Body of pancreas (tissue), 4 donors: ENCODE measurements at regions not wholly inside any gene's neighbourhood (a gene's known extent, or its start where the extent isn't known, plus 50 kb on each side); places are given as distances from the start of the nearest gene placed in this dataset.
"Not testable (repeated sequence)": the region's sequence is repeated elsewhere in the genome, so short reads cannot be mapped to it uniquely, and the experiment has no call there.

ENCODE experiments used
- ATAC-seq: fragments of 150-250 bp; one replicate; pipeline ENCODE4 v1.9.1; 2016
- DNase-seq, 4 donors: peaks; one replicate each; pipeline ENCODE4 v3.0.0-alpha.2; 2019
- H3K27ac ChIP-seq, 4 donors: fragments of 200-600 bp; sonication (generic); 1 replicate in 3 of 4; 2 replicates in 1 of 4; pipeline versions ENCODE4 v1.5.1 to v1.6.1; 2016 to 2019; ENCODE audit warnings: mild to moderate bottlenecking in 1 of 4, mixed read lengths in 1 of 4, moderate library complexity in 1 of 4
- H3K27me3 ChIP-seq, 2 donors: fragments of 200-600 bp; sonication (generic); one replicate each; pipeline ENCODE4 v1.6.0; 2016; ENCODE audit warnings: mild to moderate bottlenecking in 1 of 2
- H3K36me3 ChIP-seq, 2 donors: fragments of 200-600 bp; sonication (generic); replicated peaks in 1 of 2; 2 replicates each; pipeline ENCODE4 v1.5.1; 2016; ENCODE audit warnings: low read depth in 2 of 2; ENCODE audit not compliant: insufficient read depth in 1 of 2
- H3K4me1 ChIP-seq: fragments of 200-600 bp; sonication (generic); one replicate; pipeline ENCODE4 v1.6.0; 2016
- H3K4me3 ChIP-seq, 2 donors: fragments of 200-600 bp; sonication (generic); 1 replicate in 1 of 2; 2 replicates in 1 of 2; pipeline ENCODE4 v1.5.1; 2016 to 2019
- H3K9me3 ChIP-seq, 3 donors: fragments of 200-600 bp; sonication (generic); 1 replicate in 2 of 3; 2 replicates in 1 of 3; pipeline ENCODE4 v1.5.1; 2016
- POLR2A ChIP-seq, 3 donors: fragments of 450-650 bp; IDR thresholded peaks; one replicate each; pipeline ENCODE4 v1.6.1; 2016; ENCODE audit warnings: antibody characterized with exemption in 3 of 3, mild to moderate bottlenecking in 2 of 3
- WGBS, 2 donors: methylation state at CpG; one replicate each; pipeline ENCODE4 v1.1.5; 2017; 5-methylcytosine and 5-hydroxymethylcytosine counted together
- intact Hi-C: fragments of 100-400 bp; cut with DNase I; formaldehyde crosslinking; loops from one replicate; pipeline ENCODE4 v1.15.1; 2023
- TF ChIP-seq, protein P1 (sequence below), 7 experiments: fragments of 450-650 bp in 4 of 7; fragments of 200-600 bp in 3 of 7; sonication (generic) in 3 of 7; IDR thresholded peaks; one replicate each; pipeline ENCODE4 v1.5.1; 2016 to 2019; ENCODE audit warnings: antibody characterized with exemption in 7 of 7

- Histone ChIP-seq H3K27me3 (no peaks in the 10 kb centered on the region), H3K27ac (no peak overlapping the region), H3K9me3 (peaks cover 0 to 8% (median 0%) of the 10 kb centered on the region in 3 donors), H3K36me3 (no peaks in the 10 kb centered on the region), H3K4me3 (no peak overlapping the region), H3K4me1 (no peaks in the 10 kb centered on the region)
- no peak for TF ChIP-seq POLR2A (IDR thresholded peaks at IDR 0.05)
- TF ChIP-seq, protein P1, sequence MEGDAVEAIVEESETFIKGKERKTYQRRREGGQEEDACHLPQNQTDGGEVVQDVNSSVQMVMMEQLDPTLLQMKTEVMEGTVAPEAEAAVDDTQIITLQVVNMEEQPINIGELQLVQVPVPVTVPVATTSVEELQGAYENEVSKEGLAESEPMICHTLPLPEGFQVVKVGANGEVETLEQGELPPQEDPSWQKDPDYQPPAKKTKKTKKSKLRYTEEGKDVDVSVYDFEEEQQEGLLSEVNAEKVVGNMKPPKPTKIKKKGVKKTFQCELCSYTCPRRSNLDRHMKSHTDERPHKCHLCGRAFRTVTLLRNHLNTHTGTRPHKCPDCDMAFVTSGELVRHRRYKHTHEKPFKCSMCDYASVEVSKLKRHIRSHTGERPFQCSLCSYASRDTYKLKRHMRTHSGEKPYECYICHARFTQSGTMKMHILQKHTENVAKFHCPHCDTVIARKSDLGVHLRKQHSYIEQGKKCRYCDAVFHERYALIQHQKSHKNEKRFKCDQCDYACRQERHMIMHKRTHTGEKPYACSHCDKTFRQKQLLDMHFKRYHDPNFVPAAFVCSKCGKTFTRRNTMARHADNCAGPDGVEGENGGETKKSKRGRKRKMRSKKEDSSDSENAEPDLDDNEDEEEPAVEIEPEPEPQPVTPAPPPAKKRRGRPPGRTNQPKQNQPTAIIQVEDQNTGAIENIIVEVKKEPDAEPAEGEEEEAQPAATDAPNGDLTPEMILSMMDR (IDR thresholded peaks at IDR 0.05): no peak
- no peak for ATAC-seq
- intact Hi-C loops: no loop called here
- 79 to 100% methylated on average over 1 of the region's 1 CpG for WGBS, 2 donors
- DNase-seq: no peak
Measured at GRCh38 chr6:68502946-68503345, 132.1 kb upstream of the ADGRB3 start.

GRCh38 chr6:68497927-68498326, 137.2 kb upstream of the ADGRB3 start:
- no peak overlapping the region for H3K27ac ChIP-seq
- WGBS, 2 donors: 82 to 86% methylated on average over 1 of the region's 1 CpG
- intact Hi-C loops: no loop called here

DNA sequence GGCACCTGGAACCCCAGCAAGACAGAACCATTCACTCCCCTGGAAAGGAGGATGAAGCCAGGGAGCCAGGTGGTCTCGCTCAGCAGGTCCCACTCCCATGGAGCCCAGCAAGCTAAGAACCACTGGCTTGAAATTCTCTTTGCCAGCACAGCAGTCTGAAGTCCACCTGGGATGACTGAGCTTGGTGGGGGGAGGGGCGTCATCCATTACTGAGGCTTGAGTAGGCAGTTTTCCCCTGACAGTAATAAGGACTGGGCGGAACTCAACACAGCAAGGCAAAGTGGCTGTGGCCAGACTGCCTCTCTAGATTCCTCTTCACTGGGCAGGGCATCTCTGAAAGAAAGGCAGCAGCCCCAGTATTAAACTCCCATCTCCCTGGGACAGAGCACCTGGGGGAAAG, 140.2 kb upstream of the ADGRB3 start:
- H3K27ac ChIP-seq, ATAC-seq, DNase-seq, intact Hi-C loops, H3K4me1 ChIP-seq, H3K4me3 ChIP-seq, H3K9me3 ChIP-seq, H3K27me3 ChIP-seq, H3K36me3 ChIP-seq: not testable (repeated sequence)
- 67 to 72% methylated on average over 3 of the region's 3 CpGs for WGBS, 2 donors

More at GRCh38 chr6:68497927-68498326, 137.2 kb upstream of the ADGRB3 start:
- H3K27me3 ChIP-seq: no peaks in the 10 kb centered on the region
- H3K4me3 ChIP-seq: no peak overlapping the region
- TF ChIP-seq, protein P1 (IDR thresholded peaks at IDR 0.05): no peak
- no peak for TF ChIP-seq POLR2A (IDR thresholded peaks at IDR 0.05)
- H3K36me3 ChIP-seq: no peaks in the 10 kb centered on the region
- peaks cover 0 to 8% (median 0%) of the 10 kb centered on the region in 3 donors for H3K9me3 ChIP-seq
- H3K4me1 ChIP-seq: no peaks in the 10 kb centered on the region
- DNase-seq (no peak), ATAC-seq (no peak)

GRCh38 chr6:68476611-68477010, 158.5 kb upstream of the ADGRB3 start:
- Histone ChIP-seq H3K36me3 (no peaks in the 10 kb centered on the region), H3K9me3 (no peaks in the 10 kb centered on the region), H3K27ac (no peak overlapping the region), H3K4me1 (no peaks in the 10 kb centered on the region), H3K27me3 (no peaks in the 10 kb centered on the region), H3K4me3 (no peak overlapping the region)
- no peak for TF ChIP-seq POLR2A (IDR thresholded peaks at IDR 0.05)
- TF ChIP-seq, protein P1 (IDR thresholded peaks at IDR 0.05): no peak
- intact Hi-C loops: no loop called here
- WGBS, 2 donors: 36 to 39% methylated on average over 2 of the region's 2 CpGs
- DNase-seq: no peak
- ATAC-seq: no peak

DNA sequence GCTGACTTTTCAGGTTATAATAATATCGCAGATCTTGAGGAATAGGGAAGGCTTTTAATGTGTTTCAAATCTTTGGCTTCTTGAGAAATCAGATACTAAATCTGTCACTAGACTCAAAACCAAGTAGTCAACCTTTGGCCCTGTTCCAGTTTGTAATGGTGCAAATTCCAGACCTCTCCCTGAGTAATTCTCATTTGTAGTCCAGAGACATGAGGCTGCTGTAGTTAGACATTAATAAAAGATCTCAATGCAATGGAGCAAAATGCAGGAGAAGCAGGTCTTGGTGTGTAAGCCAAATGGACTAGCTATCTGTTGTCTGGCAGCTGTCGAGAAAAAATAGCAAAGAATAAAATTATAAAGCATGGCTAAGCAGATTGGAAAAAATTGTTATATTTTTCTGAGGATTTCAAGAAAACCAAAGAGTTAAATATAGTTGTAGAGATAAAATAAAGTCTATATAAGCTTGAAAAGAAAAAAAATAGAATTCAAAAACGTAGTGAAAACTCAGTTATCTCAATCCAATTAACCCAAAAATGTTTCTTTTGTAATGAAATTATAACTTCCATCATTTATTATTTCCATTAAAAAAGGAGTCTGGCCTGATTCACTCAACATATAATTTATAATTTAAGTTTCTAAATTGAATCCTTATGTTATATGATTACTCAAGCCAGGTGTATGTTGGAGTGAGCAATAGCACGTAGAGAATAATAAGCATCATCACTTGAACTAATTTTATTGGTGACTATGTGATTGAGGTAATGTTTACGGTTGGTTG, 161.5 kb upstream of the ADGRB3 start:
- Histone ChIP-seq H3K27me3 (no peaks in the 10 kb centered on the region), H3K4me1 (no peaks in the 10 kb centered on the region), H3K4me3 (no peak overlapping the region), H3K27ac (no peak overlapping the region), H3K9me3 (no peaks in the 10 kb centered on the region), H3K36me3 (no peaks in the 10 kb centered on the region)
- ATAC-seq (no peak), DNase-seq (no peak)
- intact Hi-C loops: no loop called here
- TF ChIP-seq, protein P1 (IDR thresholded peaks at IDR 0.05): no peak
- TF ChIP-seq POLR2A (IDR thresholded peaks at IDR 0.05): no peak
- 58 to 59% methylated on average over 5 of the region's 5 CpGs for whole genome bisulfite sequencing, 2 donors
